Stomach smooth muscle (tissue), 2 donors: ENCODE measurements at regions not wholly inside any gene's neighbourhood (a gene's known extent, or its start where the extent isn't known, plus 50 kb on each side); places are given as distances from the start of the nearest gene placed in this dataset.

Experiments
- H3K27ac ChIP-seq: one replicate; pipeline ENCODE4 v1.7.0; 2013; ENCODE audit warnings: mild to moderate bottlenecking, low read length, inconsistent platforms
- H3K27me3 ChIP-seq, 2 donors: one replicate each; pipeline ENCODE4 v1.7.0; 2013; ENCODE audit warnings: low read length in 2 of 2; ENCODE audit not compliant: insufficient read depth in 2 of 2, control insufficient read depth in 1 of 2
- H3K36me3 ChIP-seq, 2 donors: one replicate each; pipeline ENCODE4 v1.7.0; 2013; ENCODE audit warnings: low read length in 2 of 2; ENCODE audit not compliant: control insufficient read depth in 2 of 2, insufficient read depth in 2 of 2
- H3K4me1 ChIP-seq: one replicate; pipeline ENCODE4 v1.7.0; 2013; ENCODE audit warnings: low read length; ENCODE audit not compliant: control insufficient read depth, insufficient read depth
- H3K4me3 ChIP-seq, 2 donors: one replicate each; pipeline ENCODE4 v1.7.0; 2013; ENCODE audit warnings: low read length in 2 of 2
- H3K9ac ChIP-seq, 2 donors: one replicate each; pipeline ENCODE4 v1.7.0; 2013; ENCODE audit warnings: low read length in 2 of 2, mild to moderate bottlenecking in 1 of 2
- H3K9me3 ChIP-seq, 2 donors: one replicate each; pipeline ENCODE4 v1.7.0; 2013; ENCODE audit warnings: low read length in 2 of 2; ENCODE audit not compliant: control insufficient read depth in 2 of 2
- donor health status: healthy.
- donor health status: Pancreatic carcinoma.

DNA sequence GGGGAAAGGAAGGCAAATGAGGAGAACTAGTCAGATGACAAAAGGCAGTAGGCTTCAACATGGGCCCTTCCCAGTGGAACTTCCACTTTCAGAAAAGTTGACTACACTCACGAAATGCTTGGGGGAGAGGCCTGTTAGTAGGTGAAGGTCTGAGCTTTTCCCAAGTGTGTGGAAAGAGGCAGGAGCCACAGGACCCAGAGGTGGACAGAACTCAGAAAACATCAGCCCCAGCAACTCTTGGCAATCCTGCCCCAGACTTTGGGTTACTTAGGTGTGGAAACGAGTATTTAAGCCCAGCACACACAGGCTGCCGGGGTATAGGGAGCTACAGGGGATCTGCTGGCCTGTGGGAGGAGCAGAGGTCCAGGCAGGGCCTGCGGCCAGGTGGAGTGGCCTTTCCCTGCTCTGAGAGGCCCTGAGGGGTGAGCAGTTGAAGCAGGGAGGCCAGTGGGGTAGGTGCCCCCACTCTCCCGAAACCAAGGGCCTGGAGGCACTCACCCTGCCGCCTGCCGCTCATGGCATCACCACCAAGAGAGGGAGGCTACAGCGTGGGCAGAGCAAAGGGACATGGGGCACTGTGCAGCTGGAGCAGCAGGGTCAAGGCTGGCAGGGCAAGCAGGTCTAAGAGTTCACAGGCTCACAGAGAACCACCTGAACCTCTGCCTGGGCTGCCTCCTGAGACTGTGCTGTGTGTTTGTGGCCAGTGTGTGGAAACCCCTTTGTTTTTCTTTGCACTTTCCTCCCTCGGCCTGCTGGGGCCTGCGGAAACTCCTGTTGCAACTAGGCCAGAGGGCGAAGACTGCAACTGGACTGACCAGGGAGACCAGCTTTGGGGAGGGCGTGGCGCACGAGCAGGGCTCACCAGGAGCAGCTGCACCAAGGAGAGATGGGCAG, 130.7 kb upstream of the SERTAD2 start:
- Histone ChIP-seq H3K4me1 (no peaks in the 10 kb centered on the region), H3K9me3 (no peaks in the 10 kb centered on the region), H3K9ac (no peak overlapping the region), H3K36me3 (no peaks in the 10 kb centered on the region), H3K4me3 (no peak overlapping the region), H3K27me3 (no peaks in the 10 kb centered on the region), H3K27ac (no peak overlapping the region)

DNA sequence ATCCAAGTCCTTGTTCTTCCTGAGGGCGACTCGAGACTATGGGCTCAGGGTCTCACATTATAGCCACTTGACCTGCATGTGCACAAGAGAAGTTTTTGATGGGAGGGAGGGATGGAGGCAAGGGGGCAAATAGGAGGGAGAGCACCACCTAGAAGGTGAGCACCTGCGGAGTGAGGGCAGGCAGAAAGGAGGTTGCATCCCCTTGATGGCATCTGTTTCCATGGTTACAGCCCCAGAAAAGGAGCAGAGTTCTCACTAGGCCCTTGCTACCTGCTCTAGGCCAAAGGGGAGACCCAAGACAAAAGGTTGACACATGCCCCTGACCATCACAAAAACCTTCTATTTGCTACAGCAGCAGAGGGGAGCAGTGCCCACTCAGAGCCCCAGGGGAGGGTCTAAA, 131.5 kb upstream of the SERTAD2 start:
- Histone ChIP-seq H3K27ac (no peak overlapping the region), H3K9me3 (no peaks in the 10 kb centered on the region), H3K27me3 (no peaks in the 10 kb centered on the region), H3K4me3 (no peak overlapping the region), H3K36me3 (no peaks in the 10 kb centered on the region), H3K4me1 (no peaks in the 10 kb centered on the region), H3K9ac (no peak overlapping the region)

DNA sequence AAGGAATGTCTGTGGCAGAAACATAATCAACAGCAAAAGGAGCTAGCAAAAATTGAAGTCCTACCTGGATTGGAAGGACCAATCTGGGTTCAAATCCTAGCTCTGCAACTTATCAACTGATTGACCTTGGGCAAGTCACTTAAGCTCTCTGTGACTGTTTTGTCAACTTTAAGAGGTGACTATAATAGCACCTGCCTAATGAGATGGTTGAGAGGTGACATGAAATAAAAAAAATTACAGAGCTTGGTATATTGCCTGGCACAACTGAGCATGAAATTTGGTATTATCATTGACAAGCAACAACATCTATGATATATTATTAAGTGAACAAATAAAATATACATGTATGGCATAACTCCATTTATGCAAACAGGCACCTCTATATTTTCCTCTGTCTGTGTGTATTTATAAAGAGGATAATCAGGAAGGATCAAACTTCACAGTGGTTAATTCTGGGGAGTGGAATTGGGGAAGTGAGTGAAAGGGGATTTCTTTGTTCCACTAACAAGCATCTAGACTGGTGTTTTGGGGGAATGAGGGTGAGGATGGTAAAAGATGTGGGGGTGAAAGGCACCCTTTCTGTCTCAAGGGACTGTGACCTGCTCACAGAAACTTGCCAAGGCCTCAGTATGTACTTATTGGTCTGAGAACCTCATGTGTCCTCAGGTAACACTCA, 132.8 kb upstream of the SERTAD2 start:
- Histone ChIP-seq H3K4me1 (no peaks in the 10 kb centered on the region), H3K9ac (no peak overlapping the region), H3K27ac (no peak overlapping the region), H3K27me3 (no peaks in the 10 kb centered on the region), H3K9me3 (no peaks in the 10 kb centered on the region), H3K4me3 (no peak overlapping the region), H3K36me3 (no peaks in the 10 kb centered on the region)

DNA sequence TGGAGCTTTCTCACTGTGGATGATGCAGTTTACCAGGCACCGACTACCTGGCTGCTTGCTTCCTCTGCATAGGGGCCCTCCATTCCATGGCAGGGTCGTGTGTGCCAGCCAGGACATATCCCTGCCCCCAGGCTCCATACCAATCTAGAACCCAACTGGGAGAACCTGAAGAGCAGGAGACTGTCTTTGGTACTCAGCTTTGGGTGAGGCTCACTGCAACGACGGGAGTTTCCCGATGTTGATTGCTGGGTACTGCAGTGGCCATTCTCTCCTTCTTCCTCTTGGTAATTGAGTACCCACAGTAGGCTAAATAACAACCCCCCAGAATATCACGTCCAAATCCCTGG, 133.3 kb upstream of the SERTAD2 start:
- H3K27ac ChIP-seq = no peak overlapping the region
- no peaks in the 10 kb centered on the region for H3K4me1 ChIP-seq
- no peak overlapping the region for H3K4me3 ChIP-seq
- no peak overlapping the region for H3K9ac ChIP-seq
- no peaks in the 10 kb centered on the region for H3K9me3 ChIP-seq
- no peaks in the 10 kb centered on the region for H3K36me3 ChIP-seq
- no peaks in the 10 kb centered on the region for H3K27me3 ChIP-seq

DNA sequence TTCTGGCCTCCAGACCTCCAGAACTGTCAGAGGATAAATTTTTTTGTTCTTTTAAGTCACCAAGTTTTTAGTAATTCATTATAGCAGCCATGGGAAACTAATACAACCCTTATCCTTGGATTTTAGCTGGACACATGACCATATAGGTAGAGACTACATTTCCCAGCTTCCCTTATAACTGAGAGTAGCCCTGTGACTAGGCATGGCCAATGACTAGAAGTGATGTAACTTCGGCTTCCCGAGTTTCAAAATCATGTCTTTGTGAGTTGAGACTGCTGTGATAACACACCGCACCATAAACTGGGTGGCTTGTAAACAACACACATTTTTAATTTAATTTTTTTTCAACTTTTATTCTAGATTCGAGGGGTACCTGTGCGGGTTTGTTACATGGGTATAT, 134.0 kb upstream of the SERTAD2 start:
- Histone ChIP-seq H3K27me3 (no peaks in the 10 kb centered on the region), H3K36me3 (no peaks in the 10 kb centered on the region), H3K9ac (no peak overlapping the region), H3K9me3 (no peaks in the 10 kb centered on the region), H3K27ac (no peak overlapping the region), H3K4me1 (no peaks in the 10 kb centered on the region), H3K4me3 (no peak overlapping the region)

DNA sequence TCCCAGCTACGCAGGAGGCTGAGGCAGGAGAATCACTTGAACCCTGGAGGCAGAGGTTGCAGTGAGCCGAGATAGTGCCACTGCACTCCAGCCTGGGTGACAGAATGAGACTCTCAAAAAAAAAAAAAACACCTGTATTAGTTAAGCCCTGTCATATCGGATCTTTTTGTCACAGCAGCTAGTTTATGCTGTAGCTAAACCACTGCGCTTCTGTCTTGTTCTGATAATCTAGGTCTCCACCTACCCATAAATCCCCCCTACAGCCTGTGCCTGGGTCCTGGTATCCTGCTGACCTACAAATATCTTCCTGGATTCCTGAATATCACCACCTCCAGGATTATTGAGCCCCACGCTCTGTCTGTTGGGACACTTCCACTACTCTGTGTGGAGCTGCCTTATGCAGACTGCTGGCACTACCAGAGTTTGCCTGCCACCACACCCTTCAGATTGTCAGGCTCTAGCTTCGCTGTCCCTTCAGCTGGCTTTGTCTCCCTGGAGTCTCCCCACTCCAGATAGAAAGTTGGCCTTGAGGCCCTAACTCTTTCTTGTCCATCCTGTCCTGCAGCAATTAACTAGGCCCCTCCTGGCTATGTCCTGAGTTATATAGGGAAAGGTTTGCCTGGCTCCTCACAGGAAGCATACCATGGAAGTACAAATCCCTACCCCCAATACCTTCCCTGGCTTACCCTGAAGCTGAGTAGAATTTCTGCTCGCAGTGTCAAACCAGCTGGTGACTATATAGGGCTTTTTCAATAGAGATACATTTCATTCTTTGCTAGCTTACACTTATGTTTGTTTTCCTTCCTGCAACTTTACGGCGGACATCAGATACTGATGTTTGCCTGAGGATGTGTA, 136.0 kb upstream of the SERTAD2 start:
- no peak overlapping the region for H3K9ac ChIP-seq
- H3K27ac ChIP-seq = no peak overlapping the region
- no peaks in the 10 kb centered on the region for H3K4me1 ChIP-seq
- no peaks in the 10 kb centered on the region for H3K27me3 ChIP-seq
- H3K9me3 ChIP-seq = no peaks in the 10 kb centered on the region
- H3K4me3 ChIP-seq = no peak overlapping the region
- H3K36me3 ChIP-seq = no peaks in the 10 kb centered on the region

DNA sequence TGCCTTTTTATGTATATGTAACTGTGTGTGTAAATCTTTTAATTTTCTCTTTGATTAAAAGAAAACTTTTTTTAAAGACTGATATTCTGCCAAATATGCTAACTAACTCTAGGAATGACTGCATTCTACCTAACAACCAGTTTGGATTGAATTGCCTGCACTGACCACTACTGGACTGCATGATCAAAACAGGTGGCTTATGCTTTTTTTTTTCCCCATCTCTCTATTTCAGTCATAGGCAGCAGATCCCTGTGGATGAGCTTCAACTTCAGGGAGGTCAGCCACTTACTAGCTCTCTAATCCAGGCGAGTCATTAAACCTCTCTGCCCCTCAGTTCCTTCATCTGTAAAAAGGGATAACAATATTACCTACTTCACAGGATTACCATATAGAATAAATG, 138.6 kb upstream of the SERTAD2 start:
- H3K27me3 ChIP-seq = no peaks in the 10 kb centered on the region
- H3K4me1 ChIP-seq = no peaks in the 10 kb centered on the region

DNA sequence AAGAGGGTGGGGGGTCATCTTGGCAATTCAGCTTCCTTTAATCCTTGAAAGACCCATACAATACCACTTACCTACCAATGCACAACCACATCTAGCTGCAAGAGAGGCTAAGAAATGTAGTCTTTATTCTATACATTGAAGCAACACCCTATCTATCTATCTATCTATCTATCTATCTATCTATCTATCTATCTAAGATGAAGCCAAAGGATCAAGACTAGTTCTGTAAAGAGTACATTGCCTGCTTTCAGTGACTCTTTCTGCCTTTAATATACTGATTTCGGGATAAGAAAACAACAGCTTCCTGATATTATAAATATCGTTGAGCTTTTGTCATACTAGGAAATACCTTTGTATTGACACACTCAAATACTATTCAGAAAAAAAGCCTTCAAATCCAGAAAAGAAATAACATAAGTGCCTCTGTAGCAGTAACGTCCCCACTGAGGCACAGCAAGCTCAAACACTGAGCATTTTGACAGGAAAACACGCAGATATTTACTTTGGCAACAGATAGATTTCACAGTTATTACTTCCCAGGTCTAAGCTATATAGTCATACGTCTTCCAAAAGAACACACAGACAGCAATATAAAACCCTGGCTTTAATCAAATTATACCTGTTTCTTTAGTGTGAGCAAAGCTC, 139.4 kb upstream of the SERTAD2 start:
- Histone ChIP-seq H3K4me3 (no peak overlapping the region), H3K36me3 (no peaks in the 10 kb centered on the region), H3K9me3 (no peaks in the 10 kb centered on the region), H3K27ac (no peak overlapping the region), H3K27me3 (no peaks in the 10 kb centered on the region), H3K9ac (no peak overlapping the region), H3K4me1 (no peaks in the 10 kb centered on the region)

More for the DNA sequence above, 138.6 kb upstream of the SERTAD2 start:
- Histone ChIP-seq H3K9me3 (no peaks in the 10 kb centered on the region), H3K9ac (no peak overlapping the region), H3K36me3 (no peaks in the 10 kb centered on the region), H3K4me3 (no peak overlapping the region), H3K27ac (no peak overlapping the region)

DNA sequence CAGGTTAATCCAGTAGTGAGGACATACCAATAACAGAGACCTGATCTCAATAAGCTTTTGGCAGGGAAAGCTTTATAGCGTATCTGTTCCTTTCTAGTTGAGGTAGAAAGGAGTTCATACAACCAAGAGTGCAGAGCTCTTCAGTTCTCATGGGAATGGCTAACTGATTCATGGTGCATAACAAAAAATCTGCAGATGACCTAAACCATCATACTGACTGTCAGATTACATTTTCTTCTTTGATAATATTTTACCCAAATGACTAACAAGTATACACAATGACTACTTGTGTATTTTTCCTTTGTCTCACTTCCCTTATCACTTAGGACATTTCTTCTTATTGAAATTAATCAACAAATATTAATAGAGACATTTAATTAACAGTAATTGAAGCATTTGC, 140.0 kb upstream of the SERTAD2 start:
- Histone ChIP-seq H3K9me3 (no peaks in the 10 kb centered on the region), H3K4me1 (no peaks in the 10 kb centered on the region), H3K9ac (no peak overlapping the region), H3K4me3 (no peak overlapping the region), H3K27me3 (no peaks in the 10 kb centered on the region), H3K36me3 (no peaks in the 10 kb centered on the region), H3K27ac (no peak overlapping the region)

DNA sequence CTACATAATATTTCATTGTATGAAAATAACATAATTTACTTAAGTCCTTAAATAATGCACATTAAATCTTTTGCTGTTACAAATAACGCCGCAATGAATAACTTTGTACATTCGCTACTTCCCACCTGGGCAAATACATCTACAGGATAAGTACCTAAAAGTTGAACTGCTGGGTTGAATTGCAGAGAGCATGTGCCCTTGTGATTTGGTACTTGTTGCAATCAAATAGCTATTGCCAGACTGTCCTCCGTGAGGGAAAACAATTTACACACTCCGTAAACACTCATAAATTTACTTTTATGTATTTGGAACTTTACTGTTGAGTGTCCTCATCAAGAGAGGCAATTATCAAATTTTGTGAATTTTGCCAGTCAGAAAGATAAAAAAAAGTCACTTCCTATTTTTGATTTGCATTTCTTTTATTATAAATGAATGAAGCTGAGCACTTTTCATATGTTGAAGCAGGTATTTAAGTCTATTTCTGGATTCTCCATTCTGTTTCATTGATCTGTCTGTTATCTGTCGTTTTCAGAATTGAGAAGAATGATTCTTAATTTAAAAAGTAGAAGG, 140.8 kb upstream of the SERTAD2 start:
- H3K9ac ChIP-seq = no peak overlapping the region
- H3K36me3 ChIP-seq = no peaks in the 10 kb centered on the region
- H3K4me3 ChIP-seq = no peak overlapping the region
- H3K27me3 ChIP-seq = no peaks in the 10 kb centered on the region
- H3K27ac ChIP-seq = no peak overlapping the region
- H3K9me3 ChIP-seq = no peaks in the 10 kb centered on the region
- no peaks in the 10 kb centered on the region for H3K4me1 ChIP-seq
